Adipose tissue (tissue), 3 donors: ENCODE measurements at regions not wholly inside any gene's neighbourhood (a gene's known extent, or its start where the extent isn't known, plus 50 kb on each side); places are given as distances from the start of the nearest gene placed in this dataset.

Source experiments
- H3K27ac ChIP-seq: one replicate; pipeline ENCODE4 v1.5.1; 2013; ENCODE audit warnings: low read depth, low read length
- WGBS, 3 donors: extraction: QIAGEN DNeasy Blood & Tissue Kit; methylation state at CpG; one replicate each; pipeline ENCODE4 v1.1.7; 2013; 5-methylcytosine and 5-hydroxymethylcytosine counted together
- donor health status: healthy with polysubstance abuse.
- donor health status: Bipolar disorder and iron deficiency.
- donor health status: healthy.

DNA sequence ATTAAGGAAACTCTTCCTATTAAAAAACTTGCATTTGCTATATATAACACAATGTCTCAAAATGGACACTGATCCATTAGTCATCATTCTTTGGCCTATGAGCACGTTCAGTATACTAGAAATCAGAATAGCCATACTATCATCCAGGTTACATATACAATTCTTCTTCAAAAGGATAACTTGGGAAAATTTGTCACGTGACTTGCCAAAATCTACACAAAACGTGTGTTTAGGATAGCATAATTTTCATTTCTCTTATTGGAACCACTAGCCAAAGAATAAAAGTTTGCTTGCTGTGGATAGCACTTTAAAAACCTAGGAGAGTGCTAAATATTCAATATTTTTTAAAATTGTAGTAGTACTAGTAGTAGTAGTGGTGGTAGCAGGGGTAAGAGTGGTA lies 714.3 kb upstream of the FOXG1 start:
- 76 to 80% (median 79%) methylated on average over 3 of the region's 3 CpGs for WGBS, 3 donors
- H3K27ac ChIP-seq: no peak overlapping the region

DNA sequence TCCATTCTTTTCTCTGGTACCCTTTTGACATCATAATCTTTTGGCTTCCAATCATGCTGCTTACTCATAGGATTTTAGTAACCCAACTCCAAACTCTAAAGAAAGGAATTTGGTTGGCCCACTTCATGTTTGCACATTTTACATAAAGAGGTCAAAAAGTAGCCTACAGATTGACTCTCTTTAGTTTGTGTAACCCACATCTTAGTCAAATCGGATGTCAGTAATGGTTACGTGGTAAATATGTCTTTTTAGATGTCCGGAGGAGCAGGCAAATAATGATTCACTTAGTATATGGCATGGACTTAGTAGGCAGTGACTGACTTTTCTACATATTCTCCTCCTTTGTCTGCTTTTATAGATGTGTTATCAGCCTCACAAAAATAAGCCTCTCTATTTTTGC lies 711.6 kb upstream of the FOXG1 start:
- WGBS, 3 donors: 86 to 92% (median 88%) methylated on average over 3 of the region's 3 CpGs
- H3K27ac ChIP-seq: no peak overlapping the region

- 36 to 48% (median 46%) methylated on average over 4 of the region's 4 CpGs for WGBS, 3 donors
Measured at GRCh38 chr14:28057359-28058296, 709.0 kb upstream of the FOXG1 start.

GRCh38 chr14:28059254-28059653 lies 707.3 kb upstream of the FOXG1 start:
- H3K27ac ChIP-seq: no peak overlapping the region
- 84 to 93% (median 90%) methylated on average over 1 of the region's 1 CpG for WGBS, 3 donors

More at GRCh38 chr14:28057359-28058296, 709.0 kb upstream of the FOXG1 start:
- H3K27ac ChIP-seq: no peak overlapping the region

GRCh38 chr14:28061006-28061405 lies 705.6 kb upstream of the FOXG1 start:
- no peak overlapping the region for H3K27ac ChIP-seq
- WGBS, 3 donors: 66 to 82% (median 68%) methylated on average over 1 of the region's 1 CpG

DNA sequence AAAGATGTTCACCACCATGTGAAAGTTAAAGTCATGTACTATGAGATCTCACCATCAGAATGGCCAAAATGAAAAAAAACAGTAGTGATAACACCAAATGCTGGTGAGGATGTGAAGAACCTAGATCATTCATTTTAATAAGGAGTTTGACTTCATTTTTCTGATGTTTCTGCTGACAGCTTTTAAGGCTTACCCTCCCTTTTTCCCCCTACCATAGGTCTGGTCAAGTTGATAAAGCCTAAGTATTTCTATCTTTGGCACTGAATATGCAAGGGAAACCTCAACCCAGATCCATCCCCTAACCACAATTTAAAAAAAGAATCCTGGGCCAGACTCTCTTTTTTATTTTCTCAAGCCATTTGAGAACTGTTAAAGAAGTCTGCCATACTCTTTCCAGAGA lies 689.6 kb upstream of the FOXG1 start:
- no peak overlapping the region for H3K27ac ChIP-seq

DNA sequence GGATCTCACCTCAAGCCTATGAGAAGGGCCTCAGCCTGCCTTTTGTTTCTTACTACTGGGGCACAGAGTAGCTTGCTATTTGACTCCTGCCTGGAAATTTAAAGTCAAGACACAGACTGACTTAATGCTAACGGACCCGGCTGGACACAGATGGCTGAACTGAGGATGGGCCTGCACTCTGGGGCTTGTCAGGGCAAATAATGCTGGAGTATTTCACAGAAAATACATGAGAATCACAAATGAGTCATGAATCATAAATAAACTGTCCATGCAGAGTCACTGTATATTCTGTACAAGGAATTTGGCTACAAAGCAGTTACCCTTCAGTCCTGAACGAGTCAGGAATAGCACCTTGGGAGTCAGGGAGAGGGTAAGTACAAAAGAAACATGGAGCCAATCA lies 683.2 kb upstream of the FOXG1 start:
- no peak overlapping the region for H3K27ac ChIP-seq
- 56 to 81% (median 69%) methylated on average over 3 of the region's 3 CpGs for WGBS, 3 donors

- 48 to 84% (median 80%) methylated on average over 5 of the region's 5 CpGs for WGBS, 3 donors
- H3K27ac ChIP-seq: no peak overlapping the region
Measured at GRCh38 chr14:28088125-28088524, 678.5 kb upstream of the FOXG1 start.

GRCh38 chr14:28097585-28097984 lies 669.0 kb upstream of the FOXG1 start:
- no peak overlapping the region for H3K27ac ChIP-seq

- no peak overlapping the region for H3K27ac ChIP-seq
- 30 to 48% (median 40%) methylated on average over 1 of the region's 1 CpG for WGBS, 3 donors
Measured at GRCh38 chr14:28098856-28099255, 667.7 kb upstream of the FOXG1 start.

- H3K27ac ChIP-seq: no peak overlapping the region
Measured at GRCh38 chr14:28102001-28102400, 664.6 kb upstream of the FOXG1 start.

DNA sequence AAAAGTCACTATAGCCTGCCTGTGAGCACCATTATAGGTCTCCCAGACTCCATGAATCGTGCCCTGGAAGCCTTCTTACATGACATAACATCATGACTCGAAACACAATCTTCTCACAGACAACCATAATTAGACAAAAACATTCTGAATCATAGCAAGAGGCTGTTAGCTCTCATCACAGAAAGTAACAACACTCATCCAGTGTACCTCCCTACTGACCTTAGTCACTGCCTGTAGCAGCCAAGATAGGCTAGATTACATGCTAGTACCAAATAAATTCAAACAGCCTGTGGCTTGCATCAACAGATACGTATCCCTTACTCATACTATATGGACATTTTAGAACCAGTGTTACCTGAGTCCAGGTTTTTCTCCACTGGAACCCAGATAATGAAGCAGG lies 663.8 kb upstream of the FOXG1 start:
- no peak overlapping the region for H3K27ac ChIP-seq
- 47 to 59% (median 51%) methylated on average over 3 of the region's 3 CpGs for WGBS, 3 donors

DNA sequence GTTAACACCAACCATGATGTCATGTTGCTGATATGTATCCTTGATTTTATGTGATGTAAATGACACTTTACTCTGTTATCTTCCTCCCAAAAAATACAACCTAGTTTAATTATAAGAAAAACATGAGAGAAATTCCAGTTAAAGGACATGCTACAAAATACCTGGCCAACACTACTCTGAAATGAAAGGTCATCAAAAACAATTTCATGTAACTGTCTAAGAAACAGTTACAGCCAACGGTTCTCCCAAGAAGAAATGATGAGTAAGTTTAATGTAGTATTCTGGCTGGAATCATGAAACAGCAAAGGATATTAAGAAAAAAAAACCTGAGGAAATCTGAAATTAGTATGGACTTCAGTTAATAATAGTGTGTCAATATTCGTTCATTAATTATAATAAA lies 653.3 kb upstream of the FOXG1 start:
- WGBS, 3 donors: 76 to 80% (median 78%) methylated on average over 2 of the region's 2 CpGs
- H3K27ac ChIP-seq: no peak overlapping the region

GRCh38 chr14:28116716-28117115 lies 649.9 kb upstream of the FOXG1 start:
- H3K27ac ChIP-seq: no peak overlapping the region

GRCh38 chr14:28119849-28120248 lies 646.7 kb upstream of the FOXG1 start:
- WGBS, 3 donors: 36 to 86% (median 82%) methylated on average over 2 of the region's 2 CpGs
- H3K27ac ChIP-seq: no peak overlapping the region

- no peak overlapping the region for H3K27ac ChIP-seq
Measured at GRCh38 chr14:28120391-28120790, 646.2 kb upstream of the FOXG1 start.

- 31 to 36% (median 36%) methylated on average over 3 of the region's 3 CpGs for WGBS, 3 donors
- H3K27ac ChIP-seq: no peak overlapping the region
Measured at GRCh38 chr14:28121512-28122297, 644.9 kb upstream of the FOXG1 start.

GRCh38 chr14:28130610-28131284 lies 635.8 kb upstream of the FOXG1 start:
- WGBS, 3 donors: 38 to 78% (median 68%) methylated on average over 7 of the region's 7 CpGs
- no peak overlapping the region for H3K27ac ChIP-seq

DNA sequence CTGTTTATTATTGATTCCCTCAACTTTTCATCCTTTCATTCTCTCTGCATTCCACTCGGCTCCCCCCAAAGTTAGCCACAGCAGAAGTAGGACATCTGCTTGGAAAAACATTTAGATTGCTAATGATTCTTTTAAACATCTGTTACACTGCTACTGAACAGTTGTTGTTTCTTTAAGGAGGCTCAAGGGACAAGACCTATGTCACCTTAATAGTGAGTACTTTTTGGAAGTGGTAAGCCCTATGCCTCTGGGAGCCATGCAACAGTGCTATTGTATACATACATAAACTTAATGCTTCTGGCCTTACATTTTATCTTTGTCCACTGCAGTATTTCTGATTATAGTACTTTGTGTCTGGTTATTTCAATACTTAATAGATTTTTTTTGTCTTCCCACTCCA lies 628.2 kb upstream of the FOXG1 start:
- H3K27ac ChIP-seq: no peak overlapping the region
- WGBS, 3 donors: 48 to 65% (median 53%) methylated on average over 1 of the region's 1 CpG
